ENCODE measurements at regions not wholly inside any gene's neighbourhood (a gene's known extent, or its start where the extent isn't known, plus 50 kb on each side); places are given as distances from the start of the nearest gene placed in this dataset.
"Not testable (repeated sequence)": the region's sequence is repeated elsewhere in the genome, so short reads cannot be mapped to it uniquely, and the experiment has no call there.

GRCh38 chr6:133807501-133807900 lies 81.4 kb upstream of the TCF21 start:
- ATAC-seq (no peak), DNase-seq (ENCODE audit: low spot score) (no peak)
- intact Hi-C loops (cut with DNase I) = no loop called here

GRCh38 chr6:133809406-133809805 lies 79.5 kb upstream of the TCF21 start:
- ATAC-seq (no peak), DNase-seq (ENCODE audit: low spot score) (no peak)
- intact Hi-C loops (cut with DNase I) = no loop called here

GRCh38 chr6:133811557-133811956 lies 77.4 kb upstream of the TCF21 start:
- DNase-seq (ENCODE audit: low spot score) (no peak), ATAC-seq (no peak)
- intact Hi-C loops (cut with DNase I) = no loop called here

- intact Hi-C loops (cut with DNase I); DNase-seq (ENCODE audit: low spot score); ATAC-seq: not testable (repeated sequence)
These were observed 76.5 kb upstream of the TCF21 start for GRCh38 chr6:133812446-133812845.

GRCh38 chr6:133814238-133814637 lies 74.7 kb upstream of the TCF21 start:
- intact Hi-C loops (cut with DNase I) = no loop called here
- DNase-seq (ENCODE audit: low spot score) (no peak), ATAC-seq (no peak)

GRCh38 chr6:133814797-133815196 lies 74.1 kb upstream of the TCF21 start:
- ATAC-seq (peak; percentile 65), DNase-seq (ENCODE audit: low spot score) (no peak)
- intact Hi-C loops (cut with DNase I) = no loop called here

GRCh38 chr6:133815313-133815712 lies 73.6 kb upstream of the TCF21 start:
- no peak for DNase-seq (ENCODE audit: low spot score)
- peak; percentile 52 for ATAC-seq
- intact Hi-C loops (cut with DNase I) = no loop called here

GRCh38 chr6:133816171-133816570 lies 72.7 kb upstream of the TCF21 start:
- DNase-seq (ENCODE audit: low spot score) (no peak), ATAC-seq (peak; percentile 60)
- intact Hi-C loops (cut with DNase I) = no loop called here

- no peak for DNase-seq (ENCODE audit: low spot score)
- intact Hi-C loops (cut with DNase I) = no loop called here
- ATAC-seq = no peak
These were observed 71.4 kb upstream of the TCF21 start for GRCh38 chr6:133817460-133818047.

- no peak for ATAC-seq
- DNase-seq (ENCODE audit: low spot score) = no peak
- intact Hi-C loops (cut with DNase I) = no loop called here
These were observed 70.6 kb upstream of the TCF21 start for GRCh38 chr6:133818320-133818719.

- intact Hi-C loops (cut with DNase I) = no loop called here
- DNase-seq (ENCODE audit: low spot score) (no peak), ATAC-seq (no peak)
These were observed 68.7 kb upstream of the TCF21 start for GRCh38 chr6:133820208-133820607.

- intact Hi-C loops (cut with DNase I) = no loop called here
- ATAC-seq (no peak), DNase-seq (ENCODE audit: low spot score) (no peak)
These were observed 61.1 kb upstream of the TCF21 start for GRCh38 chr6:133827766-133828165.

- DNase-seq (ENCODE audit: low spot score) = no peak
- ATAC-seq = no peak
- intact Hi-C loops (cut with DNase I) = no loop called here
These were observed 55.0 kb upstream of the TCF21 start for GRCh38 chr6:133833949-133834359.

- DNase-seq (ENCODE audit: low spot score) (no peak), ATAC-seq (no peak)
- intact Hi-C loops (cut with DNase I) = no loop called here
These were observed 54.3 kb upstream of the TCF21 start for GRCh38 chr6:133834472-133835170.

- no peak for DNase-seq (ENCODE audit: low spot score)
- no peak for ATAC-seq
- intact Hi-C loops (cut with DNase I) = no loop called here
These were observed 53.0 kb upstream of the TCF21 start for GRCh38 chr6:133835901-133836300.

- intact Hi-C loops (cut with DNase I) = no loop called here
- ATAC-seq = peak; percentile 65
- peak; percentile 66 for DNase-seq (ENCODE audit: low spot score)
These were observed 51.0 kb upstream of the TCF21 start for GRCh38 chr6:133837801-133838349.
